SK-N-SH treated with all-trans-retinoic acid at 6 μM for 48 hours (cell line): ENCODE measurements at regions not wholly inside any gene's neighbourhood (a gene's known extent, or its start where the extent isn't known, plus 50 kb on each side); places are given as distances from the start of the nearest gene placed in this dataset.

Source experiments
- ATAC-seq: fragments of 200-7000 bp; cut with Tn5 transposase; 3 replicates; pipeline ENCODE4 v1.9.1; 2020; ENCODE audit warnings: mild to moderate bottlenecking, moderate library complexity
- BACH2 ChIP-seq: fragments of 250-450 bp; sonication (Bioruptor Pico); IDR thresholded peaks from 2 replicates; pipeline ENCODE4 v1.9.0; 2021; ENCODE audit warnings: mild to moderate bottlenecking, borderline replicate concordance
- CREB5 ChIP-seq: fragments of 250-450 bp; sonication (Bioruptor Pico); IDR thresholded peaks from 2 replicates; pipeline ENCODE4 v1.5.1; 2020; ENCODE audit warnings: low read depth, mild to moderate bottlenecking, moderate library complexity
- CSDC2 ChIP-seq: fragments of 250-450 bp; sonication (Bioruptor Pico); IDR thresholded peaks from 2 replicates; pipeline ENCODE4 v1.5.0; 2020; ENCODE audit warnings: mild to moderate bottlenecking, moderate library complexity
- CSRNP3 ChIP-seq: fragments of 250-450 bp; sonication (Bioruptor Pico); IDR thresholded peaks from 2 replicates; pipeline ENCODE4 v1.5.1; 2021; ENCODE audit warnings: mild to moderate bottlenecking, moderate library complexity
- ESRRG ChIP-seq: fragments of 250-450 bp; sonication (Bioruptor Pico); IDR thresholded peaks from 2 replicates; pipeline ENCODE4 v1.6.1; 2021; ENCODE audit warnings: mild to moderate bottlenecking
- GLIS3 ChIP-seq: fragments of 250-450 bp; sonication (Bioruptor Pico); IDR thresholded peaks from 2 replicates; pipeline ENCODE4 v1.5.0; 2020; ENCODE audit warnings: mild to moderate bottlenecking, moderate library complexity
- ISL1 ChIP-seq: fragments of 250-450 bp; sonication (Bioruptor Pico); IDR thresholded peaks from 2 replicates; pipeline ENCODE4 v2.1.2; 2022; ENCODE audit warnings: mild to moderate bottlenecking, moderate library complexity
- OSR1 ChIP-seq: fragments of 250-450 bp; sonication (Bioruptor Pico); IDR thresholded peaks from 2 replicates; pipeline ENCODE4 v1.8.0; 2022; ENCODE audit warnings: moderate library complexity, mild to moderate bottlenecking, inconsistent platforms
- PATZ1 ChIP-seq: fragments of 250-450 bp; sonication (Bioruptor Pico); IDR thresholded peaks from 2 replicates; pipeline ENCODE4 v1.8.0; 2020; ENCODE audit warnings: mild to moderate bottlenecking, moderate library complexity, borderline replicate concordance
- PPARA ChIP-seq: fragments of 250-450 bp; sonication (Bioruptor Pico); IDR thresholded peaks from 2 replicates; pipeline ENCODE4 v1.5.0; 2020; ENCODE audit warnings: mild to moderate bottlenecking, borderline replicate concordance
- RARB ChIP-seq: fragments of 250-450 bp; sonication (Bioruptor Pico); IDR thresholded peaks from 2 replicates; pipeline ENCODE4 v1.8.0; 2021; ENCODE audit warnings: mild to moderate bottlenecking, moderate library complexity
- SNAI2 ChIP-seq: fragments of 250-450 bp; sonication (Bioruptor Pico); IDR thresholded peaks from 2 replicates; pipeline ENCODE4 v1.5.0; 2020; ENCODE audit warnings: mild to moderate bottlenecking, moderate library complexity
- TCF4 ChIP-seq: fragments of 250-450 bp; sonication (Bioruptor Pico); IDR thresholded peaks from 2 replicates; pipeline ENCODE4 v1.8.0; 2021; ENCODE audit warnings: mild to moderate bottlenecking, moderate library complexity, borderline replicate concordance
- ZC3H10 ChIP-seq: fragments of 250-450 bp; sonication (Bioruptor Pico); IDR thresholded peaks from 2 replicates; pipeline ENCODE4 v1.5.1; 2021; ENCODE audit warnings: mild to moderate bottlenecking, moderate library complexity
- ZFP3 ChIP-seq: fragments of 250-450 bp; sonication (Bioruptor Pico); IDR thresholded peaks from 2 replicates; pipeline ENCODE4 v1.5.0; 2020; ENCODE audit warnings: mild to moderate bottlenecking, moderate library complexity
- ZFP30 ChIP-seq: fragments of 450-650 bp; formaldehyde crosslinking; IDR thresholded peaks from 2 replicates; pipeline ENCODE4 v1.5.0; 2022; ENCODE audit warnings: mild to moderate bottlenecking, moderate library complexity
- ZNF565 ChIP-seq: fragments of 450-650 bp; formaldehyde crosslinking; conservative IDR thresholded peaks from 2 replicates; pipeline ENCODE4 v1.5.0; 2020; ENCODE audit warnings: low read depth, mild to moderate bottlenecking, moderate library complexity
- ZNF70 ChIP-seq: fragments of 450-650 bp; formaldehyde crosslinking; IDR thresholded peaks from 2 replicates; pipeline ENCODE4 v1.5.0; 2020; ENCODE audit warnings: mild to moderate bottlenecking, moderate library complexity
- ZNF8 ChIP-seq: fragments of 450-650 bp; formaldehyde crosslinking; IDR thresholded peaks from 2 replicates; pipeline ENCODE4 v1.5.0; 2020; ENCODE audit warnings: mild to moderate bottlenecking, moderate library complexity

- peak; percentile 99 for ATAC-seq
- TF ChIP-seq SNAI2 (CRISPR knock-in tag) (no peak), ZNF565 (CRISPR knock-in tag) (no peak), BACH2 (no peak), ZC3H10 (no peak)
Measured at GRCh38 chr11:92886243-92886905, 83.1 kb upstream of the MTNR1B start.

GRCh38 chr11:92888696-92889095 is 80.8 kb upstream of the MTNR1B start:
- TF ChIP-seq TCF4 (CRISPR knock-in tag) = no peak
- TF ChIP-seq RARB = no peak
- TF ChIP-seq BACH2 = no peak
- no peak for TF ChIP-seq ZNF8 (CRISPR knock-in tag)
- no peak for TF ChIP-seq CSRNP3 (CRISPR knock-in tag)
- TF ChIP-seq GLIS3 = no peak
- TF ChIP-seq ZC3H10 = no peak
- TF ChIP-seq PATZ1 (CRISPR knock-in tag) = no peak
- ATAC-seq = no peak

- TF ChIP-seq ZFP3 (CRISPR knock-in tag) (no peak), ZC3H10 (no peak)
- no peak for ATAC-seq
Measured at GRCh38 chr11:92890846-92891245, 78.6 kb upstream of the MTNR1B start.

- peak; percentile 44; the same call in 2 of the 3 replicates for ATAC-seq
- TF ChIP-seq ZFP30 (CRISPR knock-in tag) (no peak), CREB5 (peak; percentile 22; the same call in 1 of the 2 replicates), ISL1 (CRISPR knock-in tag) (peak; percentile 57)
Measured at GRCh38 chr11:92892802-92893684, 76.4 kb upstream of the MTNR1B start.

GRCh38 chr11:92894197-92894596 is 75.3 kb upstream of the MTNR1B start:
- TF ChIP-seq CSRNP3 (CRISPR knock-in tag) = no peak
- no peak for TF ChIP-seq ZNF70
- TF ChIP-seq PPARA = no peak
- no peak for TF ChIP-seq ISL1 (CRISPR knock-in tag)
- TF ChIP-seq ESRRG (CRISPR knock-in tag) = no peak
- no peak for TF ChIP-seq CSDC2
- no peak for TF ChIP-seq ZFP3 (CRISPR knock-in tag)
- no peak for TF ChIP-seq GLIS3
- TF ChIP-seq ZNF565 (CRISPR knock-in tag) = no peak
- TF ChIP-seq ZNF8 (CRISPR knock-in tag) = no peak
- no peak for TF ChIP-seq CREB5
- TF ChIP-seq OSR1 (CRISPR knock-in tag) = no peak
- TF ChIP-seq SNAI2 (CRISPR knock-in tag) = no peak
- no peak for ATAC-seq
